ENCODE measurements at regions not wholly inside any gene's neighbourhood (a gene's known extent, or its start where the extent isn't known, plus 50 kb on each side); places are given as distances from the start of the nearest gene placed in this dataset.

DNA sequence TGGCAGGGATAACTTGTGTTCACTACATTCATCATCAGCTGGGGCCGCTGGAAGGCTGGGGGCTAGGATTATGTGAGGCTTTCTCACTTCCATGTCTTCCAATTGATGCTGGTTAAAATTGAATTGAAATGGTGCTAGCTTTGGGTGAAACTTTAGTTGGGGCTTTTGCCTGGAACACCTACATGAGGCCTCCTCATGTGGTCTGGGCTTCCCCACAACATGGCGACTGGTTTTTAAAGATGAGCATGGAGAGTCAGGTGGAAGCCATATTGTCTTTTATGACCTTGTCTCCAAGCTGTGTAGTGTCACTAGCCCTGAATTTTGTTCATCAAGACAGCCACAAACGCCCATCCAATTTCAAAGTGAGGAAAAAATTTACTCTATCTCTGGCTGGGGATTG, 1033.9 kb downstream of the TYW1 start:
- no peaks in the 10 kb centered on the region; a peak in 1 of 7 replicates for H3K27me3 ChIP-seq (replicated peaks in 1 of 4; ENCODE audit: control insufficient read depth in 3 of 4, extremely low read depth in 1 of 4, insufficient read depth in 3 of 4, low read length in 3 of 4)
- DNase-seq (ENCODE audit: low read depth in 1 of 2, low spot score in 2 of 2) (no peak), FAIRE-seq (no peak)
- H3K9me3 ChIP-seq (ENCODE audit: insufficient read depth in 2 of 2, low read depth in 1 of 2, low read length in 1 of 2): 0 out of 4 replicates have a peak, but pooled peaks cover 0 to 3% of the 10 kb centered on the region in 2 experiments
- no peaks in the 10 kb centered on the region for H3K79me2 ChIP-seq (ENCODE audit: control insufficient read depth in 1 of 2, insufficient read depth in 2 of 2, low read length in 2 of 2)
- H2BK120ac ChIP-seq (replicated peaks; ENCODE audit: low read depth, low read length): no peak overlapping the region
- H3K4me1 ChIP-seq (replicated peaks in 1 of 4; ENCODE audit: control insufficient read depth in 3 of 4, insufficient read depth in 4 of 4, low read length in 3 of 4): no peaks in the 10 kb centered on the region
- H3K56ac ChIP-seq (replicated peaks; ENCODE audit: insufficient read length, low read depth, low read length): no peak overlapping the region
- no peak overlapping the region for H2BK15ac ChIP-seq (ENCODE audit: low read length)
- H2BK5ac ChIP-seq (ENCODE audit: low read depth, low read length): no peak overlapping the region
- H3K4ac ChIP-seq (replicated peaks; ENCODE audit: insufficient read length, low read depth, low read length): no peak overlapping the region
- H3K36me3 ChIP-seq (ENCODE audit: control insufficient read depth in 2 of 4, insufficient read depth in 4 of 4, low read length in 3 of 4): no peaks in the 10 kb centered on the region
- H3K4me2 ChIP-seq (ENCODE audit: insufficient read depth in 1 of 2, low read depth in 2 of 2, low read length in 2 of 2): no peak overlapping the region
- no peak overlapping the region for H4K8ac ChIP-seq (ENCODE audit: extremely low read depth, insufficient read depth, low read length)
- H2AK5ac ChIP-seq (ENCODE audit: low read depth, low read length): no peak overlapping the region
- 94% methylated on average over 3 of the region's 3 CpGs; no CpG with 5 or more reads in 1 of the 2 experiments for WGBS, 2 experiments (ENCODE audit: extremely low coverage in 1 of 2, insufficient coverage in 1 of 2, insufficient read length in 1 of 2, insufficient replicate concordance in 2 of 2, low coverage in 1 of 2, low lambda C conversion rate in 2 of 2, missing lambda C conversion rate in 1 of 2)
- no peaks in the 10 kb centered on the region for H3K23me2 ChIP-seq (ENCODE audit: low read depth, low read length)
- no peak overlapping the region for H3K23ac ChIP-seq (ENCODE audit: insufficient read length)
- H4K91ac ChIP-seq (replicated peaks; ENCODE audit: insufficient read length, low read length): no peak overlapping the region
- no peak overlapping the region for H2AFZ ChIP-seq (ENCODE audit: low read length)
- ChIA-PET CTCF (ENCODE audit: partially characterized antibody) (interaction anchor here (0.5 kb wide), 1 partner anchor 404 kb away, joined by 3 read pairs; no protein-coding TSS in a partner anchor), POLR2A (ENCODE audit: partially characterized antibody) (no interaction called here)
- no peak overlapping the region for H4K5ac ChIP-seq (ENCODE audit: insufficient read length, low read depth, low read length)
- no peak overlapping the region for H3K14ac ChIP-seq (ENCODE audit: insufficient read length)
- H2BK20ac ChIP-seq (ENCODE audit: low read length): no peak overlapping the region
- H4K20me1 ChIP-seq (replicated peaks in 1 of 2; ENCODE audit: control insufficient read depth in 1 of 2, insufficient read depth in 2 of 2, low read length in 2 of 2): no peaks in the 10 kb centered on the region
- no peak overlapping the region for H3K4me3 ChIP-seq (ENCODE audit: extremely low read depth in 1 of 4, insufficient read depth in 2 of 4, low read depth in 3 of 4, low read length in 4 of 4)
- H3K9ac ChIP-seq (replicated peaks in 1 of 4; ENCODE audit: extremely low read depth in 1 of 4, low read depth in 3 of 4, low read length in 3 of 4): no peak overlapping the region
- no peaks in the 10 kb centered on the region for H3K79me1 ChIP-seq (ENCODE audit: low read depth, low read length)
- TF ChIP-seq POLR2A (IDR thresholded peaks at IDR 0.05; ENCODE audit: control extremely low read depth in 1 of 2, low read depth in 2 of 2, low read length in 2 of 2) (no peak), YY1 (IDR thresholded peaks at IDR 0.05; ENCODE audit: low read depth, low read length) (0 out of 2 replicates have a peak, but pooled peaks have one; percentile 40)
- H2BK12ac ChIP-seq (ENCODE audit: low read depth, low read length): no peak overlapping the region
- no peak overlapping the region for H3K27ac ChIP-seq (ENCODE audit: low read depth, low read length)
- H3K18ac ChIP-seq (ENCODE audit: extremely low read depth, low read length): no peak overlapping the region

All from H1 (cell line).